IMR-90 (cell line): ENCODE measurements at regions not wholly inside any gene's neighbourhood (a gene's known extent, or its start where the extent isn't known, plus 50 kb on each side); places are given as distances from the start of the nearest gene placed in this dataset.

Source experiments
- ATAC-seq: fragments of 200-7000 bp; cut with Tn5 transposase; 2 replicates; pipeline ENCODE4 v1.9.1; 2020; ENCODE audit warnings: low read depth, mild to moderate bottlenecking, moderate library complexity
- BruUV-seq: library from RNA; stranded (reverse); fragments of 400-500 nt; replicated peaks from 2 replicates; lab custom pipeline; 2021; lab: Mats Ljungman, UMichigan
- CTCF ChIA-PET: fragments of 300-600 bp; formaldehyde crosslinking; extraction: SDS; loops from one replicate; lab custom pipeline; 2021; ENCODE audit warnings: antibody characterized with exemption; lab: Yijun Ruan, JAX
- POLR2A ChIA-PET: fragments of 300-600 bp; sonication (Branson Sonifier 250); formaldehyde crosslinking; loops from one replicate; lab custom pipeline; 2022; ENCODE audit warnings: antibody characterized with exemption; ENCODE audit not compliant: unreplicated experiment; lab: Charles Lee
- DNase-seq: peaks from one replicate; pipeline ENCODE4 v3.0.0; 2013
- H2AFZ ChIP-seq: replicated peaks from 2 replicates; pipeline ENCODE3; 2013; ENCODE audit warnings: low read length, mild to moderate bottlenecking; ENCODE audit not compliant: poor library complexity
- H2AK5ac ChIP-seq: 2 replicates; pipeline ENCODE4 v1.6.1; 2013; ENCODE audit warnings: low read depth, low read length, inconsistent platforms
- H2AK9ac ChIP-seq: replicated peaks from 2 replicates; pipeline ENCODE3; 2013; ENCODE audit warnings: mild to moderate bottlenecking, low read depth, low read length, moderate library complexity; ENCODE audit not compliant: poor library complexity
- H2BK120ac ChIP-seq: 2 replicates; pipeline ENCODE4 v1.6.1; 2013; ENCODE audit warnings: low read depth, low read length, inconsistent platforms
- H2BK15ac ChIP-seq: 3 replicates; pipeline ENCODE4 v1.6.1; 2013; ENCODE audit warnings: low read depth, low read length, inconsistent platforms
- H2BK20ac ChIP-seq: 2 replicates; pipeline ENCODE4 v1.6.1; 2013; ENCODE audit warnings: low read depth, mild to moderate bottlenecking, inconsistent platforms, low read length, moderate library complexity
- H2BK5ac ChIP-seq: 2 replicates; pipeline ENCODE4 v1.6.1; 2013; ENCODE audit warnings: mild to moderate bottlenecking, low read depth, low read length, inconsistent platforms; ENCODE audit not compliant: poor library complexity, severe bottlenecking
- H3K14ac ChIP-seq: replicated peaks from 2 replicates; pipeline ENCODE4 v1.6.1; 2013; ENCODE audit warnings: low read depth, low read length, inconsistent platforms
- H3K18ac ChIP-seq: 2 replicates; pipeline ENCODE4 v1.6.1; 2013; ENCODE audit warnings: low read depth, low read length, control low read depth
- H3K23ac ChIP-seq: 2 replicates; pipeline ENCODE4 v1.6.1; 2013; ENCODE audit warnings: low read depth, low read length, inconsistent platforms
- H3K27ac ChIP-seq: 2 replicates; pipeline ENCODE4 v1.5.1; 2013; ENCODE audit warnings: mild to moderate bottlenecking, control low read depth, low read length; ENCODE audit not compliant: insufficient read depth
- H3K27me3 ChIP-seq: 2 replicates; pipeline ENCODE4 v1.6.1; 2013; ENCODE audit warnings: low read length; ENCODE audit not compliant: control insufficient read depth, insufficient read depth
- H3K36me3 ChIP-seq: 2 replicates; pipeline ENCODE4 v1.6.1; 2013; ENCODE audit warnings: low read length, mixed read lengths; ENCODE audit not compliant: control insufficient read depth, insufficient read depth
- H3K4ac ChIP-seq: 2 replicates; pipeline ENCODE4 v1.6.1; 2013; ENCODE audit warnings: low read depth, low read length, inconsistent platforms
- H3K4me1 ChIP-seq: 2 replicates; pipeline ENCODE4 v1.6.1; 2013; ENCODE audit warnings: low read length, mixed read lengths; ENCODE audit not compliant: control insufficient read depth, insufficient read depth
- H3K4me2 ChIP-seq: 2 replicates; pipeline ENCODE4 v1.6.1; 2013; ENCODE audit warnings: low read depth, mild to moderate bottlenecking, control low read depth, low read length, moderate library complexity
- H3K4me3 ChIP-seq: 2 replicates; pipeline ENCODE4 v1.5.1; 2013; ENCODE audit warnings: low read depth, mild to moderate bottlenecking, control low read depth, low read length, moderate library complexity; ENCODE audit not compliant: insufficient read depth
- H3K56ac ChIP-seq: 2 replicates; pipeline ENCODE4 v1.6.1; 2013; ENCODE audit warnings: low read length, inconsistent platforms; ENCODE audit not compliant: insufficient read depth; ENCODE audit errors: extremely low read depth
- H3K79me1 ChIP-seq, 2 experiments: 2 replicates each; pipeline ENCODE4 v1.6.1; 2013; ENCODE audit warnings: low read length in 2 of 2, inconsistent platforms in 1 of 2, low read depth in 1 of 2
- H3K9ac ChIP-seq: 2 replicates; pipeline ENCODE4 v1.6.1; 2013; ENCODE audit warnings: low read depth, low read length, control low read depth
- H3K9me1 ChIP-seq: 2 replicates; pipeline ENCODE4 v1.6.1; 2013; ENCODE audit warnings: low read length, inconsistent platforms; ENCODE audit not compliant: insufficient read depth
- H3K9me3 ChIP-seq: 2 replicates; pipeline ENCODE4 v1.6.1; 2013; ENCODE audit warnings: low read length; ENCODE audit not compliant: control insufficient read depth, insufficient read depth
- H4K20me1 ChIP-seq: 2 replicates; pipeline ENCODE4 v1.6.1; 2013; ENCODE audit warnings: low read length, inconsistent platforms; ENCODE audit not compliant: insufficient read depth
- H4K5ac ChIP-seq: 2 replicates; pipeline ENCODE4 v1.6.1; 2013; ENCODE audit warnings: mild to moderate bottlenecking, low read depth, low read length, control low read depth
- H4K8ac ChIP-seq, 2 experiments: 2 replicates each; pipeline ENCODE4 v1.6.1; 2013; ENCODE audit warnings: low read depth in 2 of 2, low read length in 2 of 2, control low read depth in 1 of 2, inconsistent platforms in 1 of 2
- H4K91ac ChIP-seq: 2 replicates; pipeline ENCODE4 v1.6.1; 2013; ENCODE audit warnings: low read depth, low read length, inconsistent platforms; ENCODE audit not compliant: insufficient read depth
- CEBPB ChIP-seq: IDR thresholded peaks from 2 replicates; pipeline ENCODE4 v1.6.1; 2012; ENCODE audit warnings: low read depth, low read length, improper control_type of control experiment
- RAD21 ChIP-seq: IDR thresholded peaks from 2 replicates; pipeline ENCODE4 v1.6.1; 2012; ENCODE audit warnings: low read length, improper control_type of control experiment
- WGBS, 2 experiments: methylation state at CpG; one replicate each; pipeline versions ENCODE4 v1.1.5 to v1.1.7; 2013; ENCODE audit warnings: missing lambda C conversion rate in 2 of 2; ENCODE audit not compliant: insufficient read length in 1 of 2; ENCODE audit errors: extremely low coverage in 2 of 2; 5-methylcytosine and 5-hydroxymethylcytosine counted together
- dilution Hi-C: fragments of 300-500 bp; cut with HindIII; formaldehyde crosslinking; loops from one replicate; pipeline ENCODE4 v1.14.3; 2018; ENCODE audit warnings: low sequenced_read_pairs; ENCODE audit not compliant: unreplicated experiment
- in situ Hi-C: fragments of 300-500 bp; cut with MboI; formaldehyde crosslinking; loops from 3 replicates; pipeline ENCODE4 v1.14.3; 2019; ENCODE audit warnings: low sequenced_read_pairs, inconsistent platforms, mixed read lengths
- intact Hi-C: fragments of 100-400 bp; cut with micrococcal nuclease; formaldehyde crosslinking; loops from 2 replicates; pipeline ENCODE4 v1.10.0; 2022

- Histone ChIP-seq H3K9me1 (peaks cover 7% of the 10 kb centered on the region), H2BK5ac (peak overlapping the region; percentile 86), H3K79me1 (no peaks in the 10 kb centered on the region; a peak in 1 of 4 replicates), H3K4me2 (peak overlapping the region; percentile 31; the same call in 1 of the 2 replicates), H3K9me3 (no peaks in the 10 kb centered on the region), H3K4me1 (peaks cover 12% of the 10 kb centered on the region), H2AK9ac (no peak overlapping the region), H2AFZ (no peak overlapping the region), H2BK120ac (peak overlapping the region; percentile 87), H3K36me3 (no peaks in the 10 kb centered on the region), H3K14ac (peak overlapping the region; percentile 42), H2AK5ac (no peak overlapping the region), H2BK15ac (peak overlapping the region; percentile 16; the same call in 1 of the 3 replicates), H3K4ac (peak overlapping the region; percentile 70; the same call in 1 of the 2 replicates), H3K27ac (peak overlapping the region; percentile 86; the same call in 1 of the 2 replicates), H4K91ac (peak overlapping the region; percentile 58), H3K4me3 (no peak overlapping the region), H2BK20ac (peak overlapping the region; percentile 80), H3K56ac (peak overlapping the region; percentile 42; the same call in 1 of the 2 replicates), H4K5ac (peak overlapping the region; percentile 68), H3K9ac (no peak overlapping the region), H3K27me3 (no peaks in the 10 kb centered on the region), H4K20me1 (no peaks in the 10 kb centered on the region), H3K18ac (peak overlapping the region; percentile 91), H4K8ac (peak overlapping the region; percentile 50 to 72), H3K23ac (peak overlapping the region; percentile 61; the same call in 1 of the 2 replicates)
- ATAC-seq (peak; percentile 83), DNase-seq (peak; percentile 81)
- dilution Hi-C loops (no loop called here), in situ Hi-C loops (no loop called here), intact Hi-C loops (loop anchor here (2.0 to 10.0 kb wide), 3 partner anchors 76 to 289 kb away; partner anchors contain the start of gene ELL2)
- WGBS, 2 experiments: no CpG with 5 or more reads among the region's 2 CpGs
- CTCF ChIA-PET: interaction anchor here (0.6 to 0.8 kb wide), 2 partner anchors 169 to 243 kb away, joined by 3 read pairs; no protein-coding TSS in a partner anchor
- 0 out of 2 replicates have a peak, but pooled peaks have one; percentile 6 for TF ChIP-seq RAD21
- no peak for TF ChIP-seq CEBPB
- BruUV-seq: no TSS peak
- POLR2A ChIA-PET: no interaction called here
Measured at GRCh38 chr5:96143450-96143849, 181.8 kb upstream of the ELL2 start.
